GM18502 (cell line): ENCODE measurements at regions not wholly inside any gene's neighbourhood (a gene's known extent, or its start where the extent isn't known, plus 50 kb on each side); places are given as distances from the start of the nearest gene placed in this dataset.

Experiments
- ATAC-seq: cut with Tn5 transposase; IDR thresholded peaks from one replicate; pipeline ENCODE4 v1.9.1; 2021; ENCODE audit warnings: mild to moderate bottlenecking; ENCODE audit not compliant: unreplicated experiment, poor library complexity

- no peak for ATAC-seq
These were observed 110.5 kb downstream of the ASCL4 start for GRCh38 chr12:107884769-107885694.

- ATAC-seq = no peak
These were observed 114.3 kb downstream of the ASCL4 start for GRCh38 chr12:107888789-107889188.

- no peak for ATAC-seq
These were observed 117.5 kb downstream of the ASCL4 start for GRCh38 chr12:107891967-107892366.

- ATAC-seq = no peak
These were observed 120.1 kb downstream of the ASCL4 start for GRCh38 chr12:107894589-107894988.

GRCh38 chr12:107895966-107896365 lies 121.5 kb downstream of the ASCL4 start:
- no peak for ATAC-seq

GRCh38 chr12:107900588-107900987 lies 126.1 kb downstream of the ASCL4 start:
- no peak for ATAC-seq

- peak; percentile 98 for ATAC-seq
These were observed 129.0 kb downstream of the ASCL4 start for GRCh38 chr12:107903341-107904061.

GRCh38 chr12:107906707-107907106 lies 132.2 kb downstream of the ASCL4 start:
- ATAC-seq = no peak

GRCh38 chr12:107912421-107913004 lies 138.0 kb downstream of the ASCL4 start:
- ATAC-seq = peak; percentile 72

GRCh38 chr12:107914460-107914977 lies 140.0 kb downstream of the ASCL4 start:
- no peak for ATAC-seq

- no peak for ATAC-seq
These were observed 143.7 kb downstream of the ASCL4 start for GRCh38 chr12:107917912-107918800.

GRCh38 chr12:107921062-107921461 lies 146.6 kb downstream of the ASCL4 start:
- no peak for ATAC-seq

- no peak for ATAC-seq
These were observed 150.6 kb downstream of the ASCL4 start for GRCh38 chr12:107925125-107925524.

GRCh38 chr12:107929436-107929835 lies 154.9 kb downstream of the ASCL4 start:
- no peak for ATAC-seq

- no peak for ATAC-seq
These were observed 157.3 kb downstream of the ASCL4 start for GRCh38 chr12:107931761-107932160.

GRCh38 chr12:107938446-107938845 lies 163.9 kb downstream of the ASCL4 start:
- no peak for ATAC-seq

- ATAC-seq = no peak
These were observed 174.0 kb downstream of the ASCL4 start for GRCh38 chr12:107948391-107948945.

- no peak for ATAC-seq
These were observed 176.5 kb downstream of the ASCL4 start for GRCh38 chr12:107951024-107951423.

- no peak for ATAC-seq
These were observed 173.0 kb upstream of the WSCD2 start for GRCh38 chr12:107955966-107956643.
